Testis (tissue), 2 donors: ENCODE measurements at regions not wholly inside any gene's neighbourhood (a gene's known extent, or its start where the extent isn't known, plus 50 kb on each side); places are given as distances from the start of the nearest gene placed in this dataset.

Experiments used
- POLR2A ChIP-seq: fragments of 450-650 bp; IDR thresholded peaks from one replicate; pipeline ENCODE4 v1.6.1; 2017; ENCODE audit warnings: antibody characterized with exemption, mild to moderate bottlenecking, moderate library complexity
- TF ChIP-seq, protein P1 (sequence below), 3 experiments: fragments of 450-650 bp in 2 of 3; fragments of 200-600 bp in 1 of 3; sonication (generic) in 1 of 3; IDR thresholded peaks; one replicate each; pipeline ENCODE4 v1.5.1; 2016 to 2019; ENCODE audit warnings: antibody characterized with exemption in 3 of 3, mild to moderate bottlenecking in 2 of 3, moderate library complexity in 1 of 3

- TF ChIP-seq POLR2A, result no peak
- TF ChIP-seq, protein P1, sequence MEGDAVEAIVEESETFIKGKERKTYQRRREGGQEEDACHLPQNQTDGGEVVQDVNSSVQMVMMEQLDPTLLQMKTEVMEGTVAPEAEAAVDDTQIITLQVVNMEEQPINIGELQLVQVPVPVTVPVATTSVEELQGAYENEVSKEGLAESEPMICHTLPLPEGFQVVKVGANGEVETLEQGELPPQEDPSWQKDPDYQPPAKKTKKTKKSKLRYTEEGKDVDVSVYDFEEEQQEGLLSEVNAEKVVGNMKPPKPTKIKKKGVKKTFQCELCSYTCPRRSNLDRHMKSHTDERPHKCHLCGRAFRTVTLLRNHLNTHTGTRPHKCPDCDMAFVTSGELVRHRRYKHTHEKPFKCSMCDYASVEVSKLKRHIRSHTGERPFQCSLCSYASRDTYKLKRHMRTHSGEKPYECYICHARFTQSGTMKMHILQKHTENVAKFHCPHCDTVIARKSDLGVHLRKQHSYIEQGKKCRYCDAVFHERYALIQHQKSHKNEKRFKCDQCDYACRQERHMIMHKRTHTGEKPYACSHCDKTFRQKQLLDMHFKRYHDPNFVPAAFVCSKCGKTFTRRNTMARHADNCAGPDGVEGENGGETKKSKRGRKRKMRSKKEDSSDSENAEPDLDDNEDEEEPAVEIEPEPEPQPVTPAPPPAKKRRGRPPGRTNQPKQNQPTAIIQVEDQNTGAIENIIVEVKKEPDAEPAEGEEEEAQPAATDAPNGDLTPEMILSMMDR (IDR thresholded peaks at IDR 0.05), result no peak
These were observed 150.2 kb downstream of the CSNK2A3 start for GRCh38 chr11:11202885-11203284.
